ENCODE measurements at regions not wholly inside any gene's neighbourhood (a gene's known extent, or its start where the extent isn't known, plus 50 kb on each side); places are given as distances from the start of the nearest gene placed in this dataset.
"Not testable (repeated sequence)": the region's sequence is repeated elsewhere in the genome, so short reads cannot be mapped to it uniquely, and the experiment has no call there.

- not testable (repeated sequence) for DNase-seq (ENCODE audit: low spot score)
Measured at GRCh38 chr16:18148132-18148531, 188.4 kb downstream of the NPIPA8 start.

GRCh38 chr16:18146601-18147142 lies 189.9 kb downstream of the NPIPA8 start:
- not testable (repeated sequence) for DNase-seq (ENCODE audit: low spot score)

DNA sequence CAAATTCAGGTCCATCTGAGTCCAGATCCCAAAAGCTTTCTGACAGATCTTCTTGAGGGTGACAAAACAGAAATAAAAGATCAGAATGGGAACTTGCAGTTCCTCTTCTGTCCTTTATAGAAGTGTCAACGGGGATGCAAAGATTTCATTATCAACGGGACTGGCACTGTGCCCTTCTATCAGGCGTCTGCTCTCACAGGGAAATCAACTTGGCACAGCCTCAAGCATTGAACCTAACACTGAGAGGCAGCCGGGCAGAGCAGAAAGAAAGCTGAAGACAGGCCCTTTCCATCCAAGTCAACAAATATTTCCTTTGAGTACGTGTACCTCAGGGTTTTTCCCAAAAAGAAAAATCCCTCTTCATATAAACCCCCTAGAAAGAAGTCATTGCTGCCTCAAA lies 194.5 kb downstream of the NPIPA8 start:
- DNase-seq (ENCODE audit: low spot score) = not testable (repeated sequence)

- DNase-seq (ENCODE audit: low spot score) = not testable (repeated sequence)
Measured at GRCh38 chr16:18136288-18136687, 200.2 kb downstream of the NPIPA8 start.

DNA sequence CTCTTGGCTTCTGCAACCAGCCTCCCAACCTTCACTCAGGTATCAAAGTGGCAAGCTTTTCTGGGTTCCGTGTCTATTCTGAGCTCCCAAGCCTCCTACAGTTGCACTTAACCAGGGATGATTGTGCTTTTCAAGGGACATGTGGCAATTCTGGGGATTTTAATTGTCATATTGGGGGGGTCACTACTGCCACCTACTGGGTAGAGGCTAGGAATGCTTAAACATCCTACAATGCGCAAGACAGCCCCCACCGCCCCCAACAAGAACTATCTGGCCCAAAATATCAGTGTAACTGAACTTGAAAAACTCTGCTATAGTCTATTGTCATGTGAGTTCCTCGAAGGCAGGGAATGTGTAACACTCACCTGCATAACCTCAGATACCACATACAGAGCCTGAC lies 201.5 kb downstream of the NPIPA8 start:
- not testable (repeated sequence) for DNase-seq (ENCODE audit: low spot score)

DNA sequence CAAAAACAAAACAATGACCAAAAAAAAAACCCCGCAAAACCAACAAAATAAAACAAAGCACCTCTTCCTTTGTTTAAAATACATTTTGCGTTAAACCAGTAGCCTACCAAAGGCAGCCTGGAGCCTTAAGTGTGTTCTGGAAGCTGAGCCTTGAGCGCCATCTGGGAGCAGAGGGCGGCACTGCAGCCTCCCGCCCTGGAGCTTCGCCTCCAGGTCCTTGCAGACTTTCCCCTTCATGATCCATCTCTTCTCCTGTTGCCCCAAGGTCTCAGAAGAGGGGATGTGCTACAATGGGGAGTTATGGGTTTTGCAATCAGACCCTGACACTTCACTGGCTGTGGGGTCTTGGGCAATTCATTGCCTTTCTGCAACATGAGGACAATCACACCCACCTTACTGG lies 204.9 kb downstream of the NPIPA8 start:
- DNase-seq (ENCODE audit: low spot score) = not testable (repeated sequence)

DNA sequence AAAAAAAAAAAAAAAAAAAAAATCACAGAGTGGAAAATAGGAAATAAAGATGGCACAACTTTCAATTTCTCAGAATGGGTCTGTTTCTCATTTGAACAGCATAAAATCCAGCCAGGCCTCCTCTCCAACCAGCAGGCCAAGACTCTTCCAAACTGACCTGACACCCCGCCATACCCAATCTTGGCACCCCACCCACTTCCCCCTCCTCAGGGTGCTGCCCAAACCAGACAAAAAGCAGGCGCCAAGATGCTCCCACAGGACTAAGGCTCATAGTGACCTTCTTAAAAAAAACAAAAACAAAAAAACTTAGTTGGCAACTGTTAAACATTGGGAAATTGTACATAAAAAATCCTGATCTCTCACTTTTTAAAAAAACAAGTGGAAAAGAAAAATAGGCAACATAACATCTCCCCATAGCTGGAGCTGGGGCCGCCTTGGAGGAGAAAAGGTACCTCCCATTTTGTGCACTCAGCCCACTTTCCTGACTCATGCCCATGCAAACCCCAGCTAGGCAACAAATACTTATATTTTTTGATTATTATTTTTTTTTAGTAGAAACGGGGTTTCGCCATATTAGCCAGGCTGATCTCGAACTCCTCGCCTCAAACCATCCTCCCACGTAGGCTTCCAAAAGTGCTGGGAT lies 205.9 kb downstream of the NPIPA8 start:
- not testable (repeated sequence) for DNase-seq (ENCODE audit: low spot score)

- not testable (repeated sequence) for DNase-seq (ENCODE audit: low spot score)
Measured at GRCh38 chr16:18127033-18127432, 209.5 kb downstream of the NPIPA8 start.

GRCh38 chr16:18119092-18119491 lies 217.4 kb downstream of the NPIPA8 start:
- not testable (repeated sequence) for DNase-seq (ENCODE audit: low spot score)

DNA sequence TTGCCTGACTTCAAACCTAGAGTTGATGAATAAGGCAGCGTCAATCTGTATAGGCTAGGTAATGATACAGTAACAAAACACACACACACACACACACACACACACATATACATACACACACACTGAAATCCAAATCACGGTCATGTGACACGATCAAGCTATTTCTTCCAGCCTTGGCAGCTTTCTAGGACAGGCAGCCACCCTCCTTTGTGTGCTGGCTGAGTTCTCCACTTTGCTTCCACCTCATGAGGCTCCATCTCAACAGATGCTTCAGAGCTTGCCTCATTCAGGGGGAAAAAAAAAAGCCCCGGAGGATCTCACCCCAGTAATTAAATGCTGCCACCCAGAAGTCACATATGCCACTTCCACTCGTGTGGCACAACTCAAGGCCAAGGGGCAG lies 217.9 kb downstream of the NPIPA8 start:
- not testable (repeated sequence) for DNase-seq (ENCODE audit: low spot score)

DNA sequence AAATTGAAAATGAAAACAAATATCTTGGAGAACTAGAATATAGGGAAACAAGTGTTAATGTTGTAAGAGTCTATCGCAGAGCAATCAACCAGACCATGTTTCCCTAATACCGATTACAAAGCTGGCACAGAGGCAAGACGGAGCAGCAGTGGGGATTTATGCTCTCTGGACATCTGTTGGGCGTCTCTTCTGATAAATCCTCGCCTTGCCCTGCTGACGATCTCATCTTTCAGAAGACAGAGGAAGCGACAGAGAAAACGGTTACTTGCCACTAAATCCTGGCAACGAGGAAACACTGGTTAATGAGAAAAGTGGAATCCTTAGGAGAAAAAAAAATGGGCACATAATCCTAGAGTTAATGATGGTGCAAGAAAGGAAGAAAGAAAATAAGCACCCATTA lies 218.5 kb downstream of the NPIPA8 start:
- not testable (repeated sequence) for DNase-seq (ENCODE audit: low spot score)

GRCh38 chr16:18104412-18104811 lies 232.1 kb downstream of the NPIPA8 start:
- DNase-seq (ENCODE audit: low spot score) = not testable (repeated sequence)

DNA sequence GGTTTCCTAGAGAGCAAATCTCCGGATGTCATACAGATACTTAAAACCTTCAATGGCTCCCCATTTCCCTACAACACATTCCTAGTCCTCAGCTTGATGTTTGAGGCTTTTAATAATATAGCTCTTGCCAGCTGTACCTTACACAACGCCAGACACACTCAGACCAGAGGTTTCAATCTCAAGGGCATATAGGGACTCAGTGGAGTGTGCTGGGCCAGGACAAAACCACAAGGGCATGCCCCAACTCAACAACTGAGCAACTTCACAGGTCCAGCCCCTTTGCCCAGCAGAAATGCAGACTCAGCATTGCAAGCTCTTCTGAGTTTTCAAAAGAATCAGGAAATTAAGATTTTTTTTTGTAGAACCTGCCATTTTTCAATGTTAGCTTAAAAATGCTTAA lies 235.5 kb downstream of the NPIPA8 start:
- not testable (repeated sequence) for DNase-seq (ENCODE audit: low spot score)

DNA sequence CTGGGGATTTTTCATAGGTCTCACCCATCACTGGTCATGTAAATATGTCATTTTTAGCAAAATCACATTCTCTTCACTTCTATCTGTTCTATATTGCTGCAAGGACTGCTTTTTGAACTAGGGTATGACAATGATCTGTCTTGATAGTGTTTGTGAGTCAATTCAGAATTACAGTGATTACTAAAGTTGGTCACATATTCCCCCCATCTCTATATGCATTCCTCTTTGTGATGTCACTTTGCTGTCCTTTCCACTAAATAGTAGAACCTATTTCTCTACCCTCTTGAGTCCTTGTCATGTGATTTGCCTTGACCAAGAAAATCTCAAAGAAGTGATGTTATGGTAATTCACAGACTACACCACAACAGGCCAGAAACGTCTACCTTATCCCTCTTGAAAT lies 243.9 kb downstream of the NPIPA8 start:
- not testable (repeated sequence) for DNase-seq (ENCODE audit: low spot score)

GRCh38 chr16:18080658-18081363 lies 255.7 kb downstream of the NPIPA8 start:
- DNase-seq (ENCODE audit: low spot score) = not testable (repeated sequence)

DNA sequence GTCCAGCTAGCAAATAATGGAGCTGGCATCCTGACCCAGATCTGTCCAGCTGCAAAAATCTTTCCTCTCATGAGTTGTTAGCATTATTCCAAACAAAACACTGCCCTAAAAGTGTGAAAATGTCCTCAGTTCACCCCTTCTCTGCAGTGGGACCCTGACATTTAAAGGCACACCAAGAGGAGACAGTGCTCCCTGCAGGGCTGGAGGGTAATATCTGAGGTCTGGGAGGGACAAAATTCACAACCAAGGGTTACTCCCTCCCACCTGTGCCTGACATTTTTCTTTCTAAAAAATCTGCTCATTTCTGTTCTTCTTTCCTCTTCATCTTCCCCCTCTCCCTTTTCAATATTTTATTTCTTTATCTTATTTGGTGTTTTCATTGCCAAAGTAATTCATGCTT lies 258.6 kb downstream of the NPIPA8 start:
- not testable (repeated sequence) for DNase-seq (ENCODE audit: low spot score)

DNA sequence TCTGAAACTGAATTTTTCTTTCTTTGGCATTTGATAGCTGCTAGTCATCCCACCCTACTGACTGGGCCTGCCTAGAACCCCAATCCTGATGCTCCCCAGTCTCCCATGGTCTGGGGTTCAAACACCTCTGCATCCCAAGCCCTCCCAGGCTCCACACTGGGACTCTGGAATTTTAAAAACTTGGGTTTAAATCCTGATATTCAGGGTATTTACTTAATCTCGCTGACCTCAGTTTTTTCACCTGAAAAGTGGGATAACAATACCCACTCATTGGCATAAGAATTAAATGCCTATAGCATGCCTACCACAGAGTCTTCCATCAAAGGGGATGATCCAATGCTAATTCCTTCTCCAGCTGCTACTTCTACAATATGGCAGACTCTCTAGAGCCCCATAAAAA lies 264.4 kb downstream of the NPIPA8 start:
- no peak for DNase-seq (ENCODE audit: low spot score)

DNA sequence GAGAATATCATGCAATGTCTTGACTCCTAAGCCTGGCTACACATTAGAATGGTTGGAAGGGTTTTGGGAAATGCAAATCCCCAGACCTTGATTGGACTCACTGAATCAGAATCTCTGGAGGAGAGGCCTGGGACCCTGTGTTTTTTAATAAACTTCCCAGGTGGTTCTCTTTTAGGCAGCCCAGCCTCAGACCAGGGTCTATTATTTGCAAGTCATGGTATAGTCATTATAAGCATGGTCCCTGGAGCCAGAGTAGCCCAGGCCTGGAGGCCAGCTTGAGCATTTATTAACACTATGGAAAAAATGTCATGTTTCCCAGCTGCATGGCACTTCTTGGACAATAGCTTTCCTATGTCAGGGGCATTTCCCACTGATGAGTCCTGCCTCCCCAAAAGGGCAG lies 266.9 kb downstream of the NPIPA8 start:
- DNase-seq (ENCODE audit: low spot score) = no peak

GRCh38 chr16:18068477-18068876 lies 268.1 kb downstream of the NPIPA8 start:
- DNase-seq (ENCODE audit: low spot score) = no peak

DNA sequence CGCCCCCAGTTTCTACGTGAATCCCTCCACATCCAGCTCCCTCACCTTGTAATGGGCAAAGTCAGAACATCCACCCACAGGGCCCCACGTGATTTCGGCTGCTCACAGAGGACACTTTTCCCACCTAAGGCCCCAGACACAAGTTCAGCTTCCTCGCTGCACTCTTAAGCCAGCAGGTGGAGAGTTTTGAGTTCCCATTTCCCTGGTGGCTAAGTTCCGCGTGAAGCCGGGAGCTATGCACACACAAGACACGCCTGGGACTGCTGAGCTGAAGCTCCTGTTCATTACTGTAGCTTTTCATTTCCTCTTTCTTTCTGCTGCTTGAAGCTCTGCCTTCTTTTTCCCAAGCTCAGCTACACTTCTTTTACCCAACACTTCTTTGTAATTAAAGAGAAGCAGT lies 273.8 kb downstream of the NPIPA8 start:
- no peak for DNase-seq (ENCODE audit: low spot score)

DNA sequence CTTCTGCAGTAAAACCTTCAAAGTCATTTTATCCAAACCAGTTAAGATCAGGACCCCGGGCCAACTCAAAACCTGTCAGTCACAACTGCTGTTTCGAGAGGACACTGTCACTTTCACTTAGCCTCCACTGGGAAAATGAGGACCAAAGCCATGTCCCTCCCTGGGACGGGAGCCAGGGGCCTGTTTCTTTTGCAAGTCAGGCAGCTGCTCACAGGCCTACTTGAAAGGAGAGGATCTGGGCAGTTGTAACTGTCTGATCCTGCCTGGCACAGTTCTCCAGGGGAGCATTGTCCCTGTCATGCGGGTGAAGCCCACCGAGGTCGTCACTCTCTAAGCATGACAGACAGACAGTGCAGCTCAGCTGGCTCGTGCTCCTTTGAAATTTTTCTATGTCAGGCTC lies 276.2 kb downstream of the NPIPA8 start:
- DNase-seq (ENCODE audit: low spot score) = no peak

GRCh38 chr16:18059577-18059976 lies 277.0 kb downstream of the NPIPA8 start:
- no peak for DNase-seq (ENCODE audit: low spot score)

DNA sequence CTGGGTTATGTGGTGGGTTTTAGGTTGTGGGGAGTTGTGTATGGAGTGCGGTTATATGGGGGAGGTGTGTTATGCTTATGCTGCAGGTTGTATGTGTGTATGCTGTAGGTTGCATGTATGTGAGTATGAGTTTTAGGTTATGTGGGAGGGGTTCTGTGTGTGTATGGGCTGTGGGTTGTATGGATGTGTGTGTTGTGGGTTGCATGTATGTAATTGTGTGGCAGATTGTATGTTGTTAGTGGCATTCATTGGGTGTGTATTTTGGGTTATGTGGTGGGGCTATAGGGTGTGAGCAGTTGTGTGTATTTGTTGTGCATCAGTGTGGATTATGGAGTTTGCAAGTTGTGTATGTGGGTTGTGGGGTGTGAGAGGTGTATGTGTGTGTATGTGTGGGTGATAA lies 277.4 kb downstream of the NPIPA8 start:
- no peak for DNase-seq (ENCODE audit: low spot score)

Measured in AG08395 (cell line).